Breast epithelium (tissue), 3 donors: ENCODE measurements at regions not wholly inside any gene's neighbourhood (a gene's known extent, or its start where the extent isn't known, plus 50 kb on each side); places are given as distances from the start of the nearest gene placed in this dataset.

ENCODE experiments used
- POLR2A ChIP-seq: fragments of 450-650 bp; IDR thresholded peaks from one replicate; pipeline ENCODE4 v1.6.1; 2016; ENCODE audit warnings: antibody characterized with exemption, mild to moderate bottlenecking, moderate library complexity
- POLR2AphosphoS5 ChIP-seq, 3 donors: sonication (generic); formaldehyde crosslinking; IDR thresholded peaks; one replicate each; pipeline ENCODE4 v1.6.1; 2017; ENCODE audit warnings: antibody characterized with exemption in 3 of 3
- TF ChIP-seq, protein P1 (sequence below), 3 donors: fragments of 450-650 bp; IDR thresholded peaks; one replicate each; pipeline ENCODE4 v1.5.1; 2016 to 2017; ENCODE audit warnings: antibody characterized with exemption in 3 of 3, mild to moderate bottlenecking in 3 of 3, moderate library complexity in 3 of 3

DNA sequence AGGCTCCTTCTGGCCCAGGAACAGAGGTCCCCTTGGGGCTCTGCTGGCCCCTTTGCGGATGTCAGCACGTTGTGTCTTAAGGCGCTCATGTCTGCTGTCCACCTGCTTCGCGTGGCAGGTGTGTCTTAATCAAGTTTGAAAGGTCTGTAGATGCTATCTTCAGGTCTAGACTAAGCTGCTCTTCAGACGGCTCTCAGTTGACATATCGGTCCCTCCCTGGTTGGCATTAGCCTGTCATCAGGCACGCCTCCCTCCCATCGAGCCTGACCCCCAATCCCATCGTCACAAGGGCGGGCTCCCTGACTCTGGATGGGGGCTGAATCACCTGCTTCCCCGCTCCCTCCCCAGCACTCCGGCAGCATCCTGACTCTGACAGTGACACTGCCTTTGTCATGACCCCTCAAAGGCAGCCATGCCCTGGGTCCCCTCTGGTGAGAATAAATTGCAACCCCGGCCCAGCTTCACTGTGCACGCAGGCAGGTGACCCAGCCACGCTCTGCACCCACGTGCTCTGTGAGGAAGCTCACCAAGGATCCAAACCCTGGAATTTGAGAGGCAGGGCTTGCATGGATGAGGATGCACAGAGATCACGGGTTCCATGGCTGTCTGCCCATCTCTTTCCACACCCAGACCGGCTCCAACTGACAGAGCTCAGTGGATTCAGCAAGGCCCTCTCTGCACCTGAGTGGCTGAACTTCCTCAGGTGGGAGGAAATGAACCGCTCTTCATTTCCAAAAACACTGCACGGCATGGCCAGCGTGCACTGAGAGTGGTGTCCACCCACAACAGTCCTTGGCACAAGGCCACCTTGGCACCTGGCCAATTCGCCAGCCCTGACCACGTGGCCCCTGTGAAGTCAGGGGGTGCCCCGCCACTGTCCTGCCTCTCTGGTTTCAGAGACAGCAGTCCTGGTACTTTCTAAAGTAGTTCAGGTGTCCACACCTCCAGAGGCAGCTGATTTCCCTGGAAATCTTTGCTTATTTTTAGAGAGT is 110.2 kb upstream of the GPC1 start:
- TF ChIP-seq, protein P1, sequence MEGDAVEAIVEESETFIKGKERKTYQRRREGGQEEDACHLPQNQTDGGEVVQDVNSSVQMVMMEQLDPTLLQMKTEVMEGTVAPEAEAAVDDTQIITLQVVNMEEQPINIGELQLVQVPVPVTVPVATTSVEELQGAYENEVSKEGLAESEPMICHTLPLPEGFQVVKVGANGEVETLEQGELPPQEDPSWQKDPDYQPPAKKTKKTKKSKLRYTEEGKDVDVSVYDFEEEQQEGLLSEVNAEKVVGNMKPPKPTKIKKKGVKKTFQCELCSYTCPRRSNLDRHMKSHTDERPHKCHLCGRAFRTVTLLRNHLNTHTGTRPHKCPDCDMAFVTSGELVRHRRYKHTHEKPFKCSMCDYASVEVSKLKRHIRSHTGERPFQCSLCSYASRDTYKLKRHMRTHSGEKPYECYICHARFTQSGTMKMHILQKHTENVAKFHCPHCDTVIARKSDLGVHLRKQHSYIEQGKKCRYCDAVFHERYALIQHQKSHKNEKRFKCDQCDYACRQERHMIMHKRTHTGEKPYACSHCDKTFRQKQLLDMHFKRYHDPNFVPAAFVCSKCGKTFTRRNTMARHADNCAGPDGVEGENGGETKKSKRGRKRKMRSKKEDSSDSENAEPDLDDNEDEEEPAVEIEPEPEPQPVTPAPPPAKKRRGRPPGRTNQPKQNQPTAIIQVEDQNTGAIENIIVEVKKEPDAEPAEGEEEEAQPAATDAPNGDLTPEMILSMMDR (IDR thresholded peaks at IDR 0.05) = no peak
- TF ChIP-seq POLR2AphosphoS5 (IDR thresholded peaks at IDR 0.05) (no peak), POLR2A (no peak)
